ENCODE measurements at regions not wholly inside any gene's neighbourhood (a gene's known extent, or its start where the extent isn't known, plus 50 kb on each side); places are given as distances from the start of the nearest gene placed in this dataset.

DNA sequence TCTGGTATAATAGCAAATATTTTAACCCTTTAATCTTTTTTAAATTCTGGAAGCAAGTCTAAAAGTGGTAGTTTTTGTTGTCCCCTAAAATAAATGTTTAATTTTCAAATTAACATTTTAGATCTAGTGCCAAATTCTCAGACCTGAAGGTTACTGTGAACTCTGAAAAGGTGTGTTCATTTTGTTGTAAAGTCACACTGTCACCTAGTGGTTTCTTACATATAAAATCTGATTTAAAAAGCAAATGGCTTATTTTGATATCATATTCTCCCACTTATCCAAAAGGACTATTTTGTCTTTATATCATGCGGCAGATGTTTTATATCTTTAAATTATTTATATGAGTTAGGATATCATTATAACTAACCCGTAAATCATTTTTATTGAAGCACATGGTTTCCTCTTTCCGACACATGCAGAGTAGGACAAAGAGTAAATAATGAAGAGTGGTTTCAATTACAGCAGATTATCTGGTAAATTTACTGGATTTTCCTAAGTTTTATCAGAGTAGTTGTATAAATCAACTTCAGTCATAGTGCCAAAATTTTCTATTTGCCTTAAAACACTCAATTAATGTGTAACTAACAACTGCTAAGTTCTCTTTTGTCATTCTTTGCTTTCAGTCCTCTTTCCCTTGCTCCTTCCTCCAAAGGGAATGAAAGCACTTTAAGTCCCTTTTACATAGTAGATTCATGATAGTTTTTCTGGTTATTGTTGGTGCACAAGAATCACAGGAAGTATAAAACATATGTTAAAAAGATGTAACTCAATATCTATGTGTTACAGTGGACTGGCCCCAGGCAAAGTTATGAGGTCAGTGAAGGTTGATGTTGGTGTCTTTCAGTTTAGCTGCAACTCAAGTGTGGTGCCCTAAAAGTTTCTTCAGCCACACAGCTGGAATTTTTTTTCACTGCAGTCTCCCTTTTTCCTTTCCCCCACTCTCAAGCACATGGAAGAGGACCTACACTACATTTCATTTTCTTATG, 189.6 kb downstream of the COX7C start:
- CTCF ChIA-PET, result no interaction called here
- DNase-seq (ENCODE audit: low read depth, low spot score), result no peak
- Histone ChIP-seq H3K27me3 (ENCODE audit: control insufficient read depth in 2 of 2, insufficient read depth in 2 of 2, low read length in 2 of 2) (no peaks in the 10 kb centered on the region), H3K4me2 (ENCODE audit: insufficient read depth, low read length) (no peak overlapping the region), H3K4me3 (replicated peaks in 1 of 3; ENCODE audit: insufficient read depth in 1 of 3, low read depth in 1 of 3, low read length in 3 of 3) (no peak overlapping the region), H2AFZ (ENCODE audit: low read depth, low read length) (no peak overlapping the region), H3K27ac (ENCODE audit: insufficient read depth, low read depth, low read length) (no peak overlapping the region), H3K9me3 (replicated peaks; ENCODE audit: control insufficient read depth, insufficient read depth, low read length) (no peaks in the 10 kb centered on the region), H3K79me2 (ENCODE audit: control insufficient read depth, insufficient read depth, low read length) (no peaks in the 10 kb centered on the region), H3K36me3 (ENCODE audit: control insufficient read depth in 2 of 2, extremely low read depth in 1 of 2, insufficient read depth in 2 of 2, low read length in 2 of 2) (no peaks in the 10 kb centered on the region), H4K20me1 (replicated peaks; ENCODE audit: control insufficient read depth, extremely low read depth, insufficient read depth, low read length) (no peaks in the 10 kb centered on the region), H3K4me1 (ENCODE audit: control insufficient read depth, extremely low read depth, insufficient read depth, low read length) (no peaks in the 10 kb centered on the region), H3K9me1 (replicated peaks; ENCODE audit: control insufficient read depth, extremely low read depth, insufficient read depth, low read length) (no peaks in the 10 kb centered on the region), H3K9ac (replicated peaks; ENCODE audit: extremely low read depth, insufficient read depth, low read length) (no peak overlapping the region)
- TF ChIP-seq, protein P1, sequence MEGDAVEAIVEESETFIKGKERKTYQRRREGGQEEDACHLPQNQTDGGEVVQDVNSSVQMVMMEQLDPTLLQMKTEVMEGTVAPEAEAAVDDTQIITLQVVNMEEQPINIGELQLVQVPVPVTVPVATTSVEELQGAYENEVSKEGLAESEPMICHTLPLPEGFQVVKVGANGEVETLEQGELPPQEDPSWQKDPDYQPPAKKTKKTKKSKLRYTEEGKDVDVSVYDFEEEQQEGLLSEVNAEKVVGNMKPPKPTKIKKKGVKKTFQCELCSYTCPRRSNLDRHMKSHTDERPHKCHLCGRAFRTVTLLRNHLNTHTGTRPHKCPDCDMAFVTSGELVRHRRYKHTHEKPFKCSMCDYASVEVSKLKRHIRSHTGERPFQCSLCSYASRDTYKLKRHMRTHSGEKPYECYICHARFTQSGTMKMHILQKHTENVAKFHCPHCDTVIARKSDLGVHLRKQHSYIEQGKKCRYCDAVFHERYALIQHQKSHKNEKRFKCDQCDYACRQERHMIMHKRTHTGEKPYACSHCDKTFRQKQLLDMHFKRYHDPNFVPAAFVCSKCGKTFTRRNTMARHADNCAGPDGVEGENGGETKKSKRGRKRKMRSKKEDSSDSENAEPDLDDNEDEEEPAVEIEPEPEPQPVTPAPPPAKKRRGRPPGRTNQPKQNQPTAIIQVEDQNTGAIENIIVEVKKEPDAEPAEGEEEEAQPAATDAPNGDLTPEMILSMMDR (IDR thresholded peaks at IDR 0.05; ENCODE audit: extremely low read depth in 1 of 2, insufficient read depth in 1 of 2, low read depth in 1 of 2, low read length in 2 of 2), result no peak
- TF ChIP-seq, protein P2, sequence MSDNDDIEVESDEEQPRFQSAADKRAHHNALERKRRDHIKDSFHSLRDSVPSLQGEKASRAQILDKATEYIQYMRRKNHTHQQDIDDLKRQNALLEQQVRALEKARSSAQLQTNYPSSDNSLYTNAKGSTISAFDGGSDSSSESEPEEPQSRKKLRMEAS (IDR thresholded peaks at IDR 0.05; ENCODE audit: insufficient read depth, insufficient read length), result no peak
- TF ChIP-seq POLR2A (IDR thresholded peaks at IDR 0.05; ENCODE audit: low read depth, low read length) (no peak), EZH2 (IDR thresholded peaks at IDR 0.05; ENCODE audit: borderline replicate concordance, low read depth, low read length, severe bottlenecking) (no peak), JUN (IDR thresholded peaks at IDR 0.05; ENCODE audit: borderline replicate concordance, insufficient read depth, insufficient read length, low read depth) (no peak), FOS (IDR thresholded peaks at IDR 0.05; ENCODE audit: borderline replicate concordance, insufficient read depth, low read length) (no peak), GATA2 (IDR thresholded peaks at IDR 0.05; ENCODE audit: insufficient read depth, insufficient read length, low read depth, low read length) (no peak), POLR2AphosphoS5 (IDR thresholded peaks at IDR 0.05; ENCODE audit: insufficient read depth, low read depth, low read length) (no peak), MYC (IDR thresholded peaks at IDR 0.05; ENCODE audit: low read depth, low read length) (no peak)
- BruUV-seq (replicated peaks), result no TSS peak
- intact Hi-C loops (cut with micrococcal nuclease), result no loop called here
- POLR2A ChIA-PET, result no interaction called here
- dilution Hi-C loops (cut with MboI; ENCODE audit: extremely low pct_ligation_motif_present, low sequenced_read_pairs), result no loop called here
- FAIRE-seq, result no peak
